HepG2 (cell line): ENCODE measurements at regions not wholly inside any gene's neighbourhood (a gene's known extent, or its start where the extent isn't known, plus 50 kb on each side); places are given as distances from the start of the nearest gene placed in this dataset.

ENCODE experiments used
- ATAC-seq: fragments of 200-7000 bp; cut with Tn5 transposase; 3 replicates; pipeline ENCODE4 v1.9.1; 2020; ENCODE audit warnings: mild to moderate bottlenecking, moderate library complexity
- BruUV-seq: library from RNA; stranded (reverse); fragments of 400-500 nt; replicated peaks from 2 replicates; lab custom pipeline; 2021; lab: Mats Ljungman, UMichigan
- CTCF ChIA-PET: fragments of 300-600 bp; formaldehyde crosslinking; extraction: SDS; loops from one replicate; lab custom pipeline; 2021; ENCODE audit warnings: low total read pairs, inconsistent platforms, low intra/inter-chr PET ratio; lab: Yijun Ruan, JAX
- POLR2A ChIA-PET: fragments of 350-600 bp; sonication (Branson Sonifier 250); formaldehyde crosslinking; loops from one replicate; lab custom pipeline; 2020; ENCODE audit warnings: antibody characterized with exemption, inconsistent platforms; lab: Yijun Ruan, JAX
- DNase-seq: peaks from one replicate; pipeline ENCODE4 v3.0.0-alpha.2; 2015; ENCODE audit warnings: low spot score
- FAIRE-seq: peaks from 3 replicates; lab custom pipeline; 2011; peaks lifted over from hg19 to GRCh38; lab: Jason Lieb, UNC
- H2AFZ ChIP-seq: one replicate; pipeline ENCODE4 v1.6.1; 2011; ENCODE audit warnings: low read length, inconsistent platforms
- H3K27ac ChIP-seq: fragments of 300-600 bp; 3 replicates; pipeline ENCODE4 v1.8.0; 2011; ENCODE audit warnings: mixed run types, mild to moderate bottlenecking, mixed read lengths, low read length, inconsistent platforms; ENCODE audit not compliant: insufficient read depth; ENCODE audit errors: extremely low read length
- H3K27me3 ChIP-seq, 2 experiments: fragments of 200-600 bp in 1 of 2; 2 replicates in 1 of 2; 3 replicates in 1 of 2; pipeline versions ENCODE4 v1.6.0 to v1.8.0; 2011; ENCODE audit warnings: low read length in 2 of 2, mild to moderate bottlenecking in 2 of 2, moderate library complexity in 2 of 2, inconsistent platforms in 1 of 2; ENCODE audit not compliant: insufficient read depth in 2 of 2, control insufficient read depth in 1 of 2
- H3K36me3 ChIP-seq, 2 experiments: fragments of 200-600 bp in 1 of 2; replicated peaks in 1 of 2; 2 replicates in 1 of 2; 3 replicates in 1 of 2; pipeline versions ENCODE4 v1.5.1 to v1.8.0; 2011; ENCODE audit warnings: low read length in 2 of 2, inconsistent platforms in 1 of 2; ENCODE audit not compliant: insufficient read depth in 2 of 2, control insufficient read depth in 1 of 2
- H3K4me1 ChIP-seq: 2 replicates; pipeline ENCODE4 v1.5.1; 2012; ENCODE audit warnings: low read length, inconsistent platforms; ENCODE audit not compliant: insufficient read depth
- H3K4me2 ChIP-seq: 2 replicates; pipeline ENCODE4 v1.6.0; 2011; ENCODE audit warnings: low read depth, low read length, inconsistent platforms
- H3K4me3 ChIP-seq, 3 experiments: fragments of 200-600 bp in 1 of 3; sonication (generic), shearing (Covaris generic) in 1 of 3; replicated peaks in 1 of 3; 2 replicates each; pipeline ENCODE4 v1.5.1; 2011 to 2016; ENCODE audit warnings: low read length in 3 of 3, inconsistent platforms in 2 of 3, low read depth in 2 of 3, mild to moderate bottlenecking in 2 of 3, control low read depth in 1 of 3, mixed read lengths in 1 of 3; ENCODE audit not compliant: insufficient read depth in 1 of 3
- H3K79me2 ChIP-seq: one replicate; pipeline ENCODE4 v1.6.1; 2011; ENCODE audit warnings: low read length, inconsistent platforms; ENCODE audit not compliant: insufficient read depth
- H3K9ac ChIP-seq: 2 replicates; pipeline ENCODE4 v1.6.0; 2011; ENCODE audit warnings: mild to moderate bottlenecking, low read depth, low read length, inconsistent platforms; ENCODE audit not compliant: insufficient read depth
- H3K9me3 ChIP-seq: 2 replicates; pipeline ENCODE4 v1.5.1; 2012; ENCODE audit warnings: mild to moderate bottlenecking, low read length
- H4K20me1 ChIP-seq: 2 replicates; pipeline ENCODE4 v1.6.0; 2011; ENCODE audit warnings: inconsistent platforms, mild to moderate bottlenecking, low read length, moderate library complexity; ENCODE audit not compliant: insufficient read depth
- ATF7 ChIP-seq, 2 experiments: fragments of 450-650 bp in 1 of 2; sonication (generic) in 1 of 2; formaldehyde crosslinking in 1 of 2; IDR thresholded peaks; 2 replicates each; pipeline versions ENCODE4 v1.4.0 to v1.6.1; 2016 to 2020; ENCODE audit warnings: antibody characterized with exemption in 1 of 2, mild to moderate bottlenecking in 1 of 2, missing genetic modification reagents in 1 of 2
- CREB3 ChIP-seq: sonication (generic); formaldehyde crosslinking; IDR thresholded peaks from 2 replicates; pipeline ENCODE4 v1.5.0; 2020; ENCODE audit warnings: missing genetic modification reagents
- ELF4 ChIP-seq: sonication (generic); formaldehyde crosslinking; IDR thresholded peaks from 2 replicates; pipeline ENCODE4 v1.5.0; 2020; ENCODE audit warnings: missing genetic modification reagents, mild to moderate bottlenecking, moderate library complexity, borderline replicate concordance
- HNRNPLL ChIP-seq: fragments of 200-400 bp; formaldehyde crosslinking; IDR thresholded peaks from 2 replicates; pipeline ENCODE4 v1.6.1; 2017; ENCODE audit warnings: mild to moderate bottlenecking, low read depth, low read length; ENCODE audit not compliant: poor library complexity, severe bottlenecking
- HOXA7 ChIP-seq: sonication (generic); formaldehyde crosslinking; IDR thresholded peaks from 2 replicates; pipeline ENCODE4 v1.8.1; 2022; ENCODE audit warnings: mild to moderate bottlenecking, missing genetic modification reagents, moderate library complexity
- SNAI1 ChIP-seq: sonication (generic); formaldehyde crosslinking; IDR thresholded peaks from 2 replicates; pipeline ENCODE4 v1.5.0; 2020; ENCODE audit warnings: mild to moderate bottlenecking, missing genetic modification reagents, borderline replicate concordance
- THAP7 ChIP-seq: sonication (generic); formaldehyde crosslinking; IDR thresholded peaks from 2 replicates; pipeline ENCODE4 v1.8.1; 2023; ENCODE audit warnings: mild to moderate bottlenecking, missing genetic modification reagents
- UBTF ChIP-seq: sonication (generic); formaldehyde crosslinking; IDR thresholded peaks from 2 replicates; pipeline ENCODE4 v1.4.0; 2020; ENCODE audit warnings: mild to moderate bottlenecking, missing genetic modification reagents
- ZNF598 ChIP-seq: sonication (generic); formaldehyde crosslinking; IDR thresholded peaks from 2 replicates; pipeline ENCODE4 v1.5.1; 2020; ENCODE audit warnings: mild to moderate bottlenecking, missing genetic modification reagents, borderline replicate concordance
- ZNF784 ChIP-seq: sonication (generic); formaldehyde crosslinking; IDR thresholded peaks from 2 replicates; pipeline ENCODE4 v1.5.1; 2020; ENCODE audit warnings: missing genetic modification reagents, mild to moderate bottlenecking, borderline replicate concordance
- WGBS: methylation state at CpG from one replicate; pipeline ENCODE4 v1.1.6; 2017; ENCODE audit warnings: low lambda C conversion rate; 5-methylcytosine and 5-hydroxymethylcytosine counted together
- in situ Hi-C: cut with HindIII; loops from 2 replicates; pipeline ENCODE4 v1.10.0; 2017; ENCODE audit warnings: low pct_unique_long_range_greater_than_20kb; ENCODE audit not compliant: extremely low pct_ligation_motif_present
- intact Hi-C: fragments of 100-400 bp; cut with micrococcal nuclease; formaldehyde crosslinking; loops from one replicate; pipeline ENCODE4 v1.10.0; 2022; ENCODE audit not compliant: unreplicated experiment
- TF ChIP-seq, protein P1 (sequence below): sonication (generic); formaldehyde crosslinking; IDR thresholded peaks from 2 replicates; pipeline ENCODE4 v1.4.0; 2020; ENCODE audit warnings: missing genetic modification reagents

DNA sequence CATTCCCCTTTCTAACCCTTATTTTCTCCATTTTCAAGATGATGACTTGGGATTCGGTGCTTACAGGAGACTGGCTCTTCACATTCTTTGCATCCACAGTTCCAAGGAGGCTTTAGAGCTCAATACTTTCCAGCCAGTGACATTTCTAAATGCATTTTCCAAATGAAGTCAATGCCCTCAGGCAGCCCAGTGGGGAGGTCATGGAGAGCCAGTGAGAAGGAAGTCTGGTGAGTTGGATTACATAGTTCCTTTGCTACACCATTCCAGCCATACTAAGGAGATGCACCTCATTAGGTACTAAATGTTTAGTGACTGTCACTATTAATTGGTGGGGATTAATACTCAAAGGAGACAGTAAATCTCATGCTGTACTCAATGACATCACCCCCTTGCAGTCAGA lies 248.1 kb downstream of the LRRN1 start:
- Histone ChIP-seq H3K9me3 (no peaks in the 10 kb centered on the region), H4K20me1 (no peaks in the 10 kb centered on the region), H3K27ac (no peak overlapping the region), H2AFZ (no peak overlapping the region), H3K36me3 (no peaks in the 10 kb centered on the region), H3K9ac (no peak overlapping the region), H3K79me2 (no peaks in the 10 kb centered on the region), H3K4me3 (no peak overlapping the region), H3K4me2 (no peak overlapping the region), H3K4me1 (no peaks in the 10 kb centered on the region), H3K27me3 (no peaks in the 10 kb centered on the region)
- TF ChIP-seq HOXA7 (CRISPR knock-in tag) (no peak), ATF7 (IDR thresholded peaks at IDR 0.05) (peak; percentile 38; the same call in 1 of the 2 replicates), ATF7 (CRISPR knock-in tag; IDR thresholded peaks at IDR 0.05) (no peak), THAP7 (CRISPR knock-in tag) (no peak)
- BruUV-seq = no TSS peak
- ChIA-PET POLR2A (no interaction called here), CTCF (no interaction called here)
- 77% methylated on average over 1 of the region's 1 CpG for WGBS
- in situ Hi-C loops = no loop called here
- ATAC-seq (no peak), DNase-seq (no peak), FAIRE-seq (no peak)
- intact Hi-C loops = no loop called here

GRCh38 chr3:4052706-4053105 lies 250.5 kb upstream of the SETMAR start:
- Histone ChIP-seq H3K4me2 (no peak overlapping the region), H4K20me1 (no peaks in the 10 kb centered on the region), H2AFZ (no peak overlapping the region), H3K79me2 (no peaks in the 10 kb centered on the region), H3K27me3 (no peaks in the 10 kb centered on the region), H3K4me3 (no peak overlapping the region), H3K4me1 (no peaks in the 10 kb centered on the region), H3K9ac (no peak overlapping the region), H3K36me3 (no peaks in the 10 kb centered on the region), H3K9me3 (no peaks in the 10 kb centered on the region), H3K27ac (no peak overlapping the region)
- no peak for ATAC-seq
- POLR2A ChIA-PET = no interaction called here
- CTCF ChIA-PET = no interaction called here
- in situ Hi-C loops (no loop called here), intact Hi-C loops (no loop called here)
- BruUV-seq = no TSS peak
- no peak for FAIRE-seq
- 33% methylated on average over 1 of the region's 1 CpG for WGBS
- DNase-seq = no peak
- TF ChIP-seq CREB3 (CRISPR knock-in tag) = no peak
- no peak for TF ChIP-seq UBTF (CRISPR knock-in tag)
- TF ChIP-seq ELF4 (CRISPR knock-in tag) = no peak
- TF ChIP-seq, protein P1, sequence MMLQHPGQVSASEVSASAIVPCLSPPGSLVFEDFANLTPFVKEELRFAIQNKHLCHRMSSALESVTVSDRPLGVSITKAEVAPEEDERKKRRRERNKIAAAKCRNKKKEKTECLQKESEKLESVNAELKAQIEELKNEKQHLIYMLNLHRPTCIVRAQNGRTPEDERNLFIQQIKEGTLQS (CRISPR knock-in tag) = no peak
- no peak for TF ChIP-seq ZNF784 (CRISPR knock-in tag)
- TF ChIP-seq SNAI1 (CRISPR knock-in tag) = no peak
- TF ChIP-seq HNRNPLL = no peak
- no peak for TF ChIP-seq ZNF598
